ENCODE measurements at regions not wholly inside any gene's neighbourhood (a gene's known extent, or its start where the extent isn't known, plus 50 kb on each side); places are given as distances from the start of the nearest gene placed in this dataset.

DNA sequence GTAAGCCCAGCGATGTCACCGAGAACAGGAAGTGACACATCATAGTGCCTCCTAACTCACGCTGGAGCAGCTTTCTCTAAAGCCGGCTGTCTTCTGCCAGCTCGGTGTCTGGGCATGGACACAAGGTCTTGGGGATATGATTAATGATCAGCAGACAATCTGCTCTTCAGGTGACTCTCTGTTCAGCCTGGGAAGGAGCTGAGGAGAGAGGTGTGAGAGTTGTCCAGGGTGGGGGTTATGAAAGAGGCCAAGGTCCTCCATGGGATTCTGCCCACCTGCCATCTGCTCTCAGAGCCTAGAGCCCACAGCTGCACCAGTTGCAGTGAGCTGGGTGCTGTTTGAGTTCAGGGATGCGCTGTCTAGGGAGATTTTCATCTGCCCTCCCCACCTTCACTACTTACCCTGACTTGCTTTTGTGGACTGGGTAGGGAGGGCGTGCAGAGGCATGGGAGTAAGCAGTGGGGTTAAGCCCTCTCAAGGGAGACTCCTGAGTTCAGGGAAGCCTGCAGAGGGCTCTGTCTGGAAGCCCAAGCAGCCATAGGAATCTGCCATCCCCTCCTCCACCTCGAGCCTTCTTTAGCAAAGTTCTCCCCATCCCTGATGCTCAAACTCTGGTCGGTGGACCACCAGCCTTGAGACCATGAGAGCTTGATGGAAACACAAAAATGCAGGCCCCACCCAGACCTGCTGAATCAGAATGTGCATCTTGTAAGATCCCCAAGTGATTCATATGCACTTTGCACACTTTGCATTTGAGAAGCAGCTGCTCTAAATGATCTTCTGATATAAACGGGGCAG, 539.7 kb downstream of the RFC3 start:
- no peak for TF ChIP-seq TAF1 (IDR thresholded peaks at IDR 0.05; ENCODE audit: borderline replicate concordance, low read depth, low read length)
- TF ChIP-seq POLR2A (IDR thresholded peaks at IDR 0.05; ENCODE audit: low read depth, low read length): no peak
- TF ChIP-seq POLR2AphosphoS5 (IDR thresholded peaks at IDR 0.05; ENCODE audit: low read depth, low read length): no peak
- no peak for DNase-seq (ENCODE audit: insufficient read length)
- no peak for FAIRE-seq

DNA sequence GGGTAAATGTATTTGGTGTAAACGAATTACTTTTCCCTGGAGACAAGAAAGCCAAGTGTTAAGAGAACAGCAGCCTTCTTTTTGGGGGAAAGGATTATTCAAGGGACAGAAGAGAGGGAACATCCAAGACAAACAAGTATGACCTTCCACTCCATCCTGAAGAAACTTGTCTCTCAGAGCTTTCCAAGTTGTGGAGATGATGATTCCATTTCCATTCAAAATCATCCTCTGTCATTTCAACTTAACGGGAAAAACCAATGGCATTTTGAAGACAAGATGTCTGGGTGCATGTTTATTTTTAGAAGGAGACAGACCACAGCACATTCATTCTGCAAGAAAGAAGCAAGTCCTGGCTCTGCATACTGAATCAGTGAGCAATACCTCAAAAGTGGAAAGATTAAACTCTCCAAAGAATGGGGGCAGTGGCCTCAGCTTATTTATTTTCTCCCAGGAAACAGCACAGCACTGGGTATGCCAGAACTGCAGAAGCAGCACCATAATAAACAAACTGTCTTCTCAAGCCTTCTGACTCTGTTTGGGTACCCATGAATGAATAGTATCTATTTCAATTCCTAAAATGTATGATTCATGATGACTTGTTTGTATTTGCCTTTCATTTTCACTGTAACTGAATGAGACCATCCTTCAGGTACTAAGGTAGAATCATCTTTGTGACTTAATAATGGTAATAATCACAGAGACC, 541.0 kb downstream of the RFC3 start:
- TF ChIP-seq POLR2A (IDR thresholded peaks at IDR 0.05; ENCODE audit: low read depth, low read length) (no peak), POLR2AphosphoS5 (IDR thresholded peaks at IDR 0.05; ENCODE audit: low read depth, low read length) (no peak), TAF1 (IDR thresholded peaks at IDR 0.05; ENCODE audit: borderline replicate concordance, low read depth, low read length) (no peak)
- DNase-seq (ENCODE audit: insufficient read length): no peak
- FAIRE-seq: no peak

DNA sequence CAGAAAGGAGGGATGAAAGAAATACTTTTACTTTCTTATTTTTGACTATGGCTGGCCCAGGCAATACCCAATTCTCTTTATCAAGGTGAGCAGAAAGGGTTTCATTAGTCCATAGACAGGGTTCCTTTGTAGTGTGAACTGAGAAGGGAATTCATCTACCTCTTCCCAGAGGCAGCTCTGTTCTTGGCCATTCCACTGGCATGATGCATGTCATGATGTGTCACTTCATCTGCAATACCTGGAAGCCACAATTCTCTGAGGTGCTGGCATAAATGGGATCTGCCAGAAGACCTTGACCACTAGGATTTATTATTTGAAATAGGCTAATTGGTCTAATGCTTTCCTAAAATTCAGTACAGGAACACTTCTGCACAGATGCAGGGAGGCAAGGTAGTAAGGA, 542.8 kb downstream of the RFC3 start:
- DNase-seq (ENCODE audit: insufficient read length): no peak
- FAIRE-seq: no peak
- TF ChIP-seq POLR2AphosphoS5 (IDR thresholded peaks at IDR 0.05; ENCODE audit: low read depth, low read length): no peak
- TF ChIP-seq POLR2A (IDR thresholded peaks at IDR 0.05; ENCODE audit: low read depth, low read length): no peak
- no peak for TF ChIP-seq TAF1 (IDR thresholded peaks at IDR 0.05; ENCODE audit: borderline replicate concordance, low read depth, low read length)

- TF ChIP-seq POLR2AphosphoS5 (IDR thresholded peaks at IDR 0.05; ENCODE audit: low read depth, low read length): no peak
- no peak for TF ChIP-seq POLR2A (IDR thresholded peaks at IDR 0.05; ENCODE audit: low read depth, low read length)
- TF ChIP-seq TAF1 (IDR thresholded peaks at IDR 0.05; ENCODE audit: borderline replicate concordance, low read depth, low read length): no peak
- DNase-seq (ENCODE audit: insufficient read length) (no peak), FAIRE-seq (no peak)
These were observed 543.6 kb downstream of the RFC3 start for GRCh38 chr13:34361560-34361959.

DNA sequence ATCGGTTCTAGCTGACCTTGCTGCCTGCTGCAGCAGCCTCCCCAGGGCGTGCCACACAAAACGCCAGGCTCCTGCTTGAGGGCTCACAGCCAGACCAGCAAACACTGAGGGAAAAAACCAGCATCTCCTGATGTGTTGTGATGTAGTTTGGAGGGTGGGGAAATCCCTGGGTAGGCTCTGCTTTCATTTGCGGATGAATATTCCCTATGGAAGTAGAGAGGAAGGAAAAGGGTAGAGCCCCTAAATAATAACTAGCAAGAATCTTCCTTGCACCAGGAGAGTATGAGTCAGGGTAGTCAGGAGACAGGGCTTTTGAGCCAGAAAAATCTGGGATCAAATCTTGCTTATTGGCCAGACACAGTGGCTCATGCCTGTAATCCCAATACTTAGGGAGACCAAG, 545.3 kb downstream of the RFC3 start:
- TF ChIP-seq POLR2A (IDR thresholded peaks at IDR 0.05; ENCODE audit: low read depth, low read length) (no peak), POLR2AphosphoS5 (IDR thresholded peaks at IDR 0.05; ENCODE audit: low read depth, low read length) (no peak), TAF1 (IDR thresholded peaks at IDR 0.05; ENCODE audit: borderline replicate concordance, low read depth, low read length) (no peak)
- no peak for DNase-seq (ENCODE audit: insufficient read length)
- FAIRE-seq: no peak

DNA sequence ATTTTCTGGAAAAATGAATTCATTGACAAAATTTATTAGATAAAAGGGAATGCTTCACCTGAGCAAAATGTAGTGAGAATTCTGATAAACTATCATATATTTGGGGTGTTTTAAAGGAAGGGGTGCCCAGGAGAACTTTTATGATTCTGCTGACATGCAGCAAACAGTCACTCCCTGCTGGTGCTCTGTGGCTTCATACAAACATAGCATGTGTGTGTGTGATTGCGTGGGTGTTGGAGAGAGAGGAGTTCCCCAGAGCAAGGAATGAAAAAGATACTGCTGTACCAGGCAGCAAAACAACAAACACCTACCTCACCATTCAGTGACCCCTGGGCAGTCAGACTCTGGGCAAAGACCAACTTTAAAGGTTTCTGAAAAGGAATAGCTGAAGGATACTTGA, 546.7 kb downstream of the RFC3 start:
- no peak for FAIRE-seq
- DNase-seq (ENCODE audit: insufficient read length): no peak
- TF ChIP-seq POLR2AphosphoS5 (IDR thresholded peaks at IDR 0.05; ENCODE audit: low read depth, low read length): no peak
- TF ChIP-seq TAF1 (IDR thresholded peaks at IDR 0.05; ENCODE audit: borderline replicate concordance, low read depth, low read length): no peak
- no peak for TF ChIP-seq POLR2A (IDR thresholded peaks at IDR 0.05; ENCODE audit: low read depth, low read length)

DNA sequence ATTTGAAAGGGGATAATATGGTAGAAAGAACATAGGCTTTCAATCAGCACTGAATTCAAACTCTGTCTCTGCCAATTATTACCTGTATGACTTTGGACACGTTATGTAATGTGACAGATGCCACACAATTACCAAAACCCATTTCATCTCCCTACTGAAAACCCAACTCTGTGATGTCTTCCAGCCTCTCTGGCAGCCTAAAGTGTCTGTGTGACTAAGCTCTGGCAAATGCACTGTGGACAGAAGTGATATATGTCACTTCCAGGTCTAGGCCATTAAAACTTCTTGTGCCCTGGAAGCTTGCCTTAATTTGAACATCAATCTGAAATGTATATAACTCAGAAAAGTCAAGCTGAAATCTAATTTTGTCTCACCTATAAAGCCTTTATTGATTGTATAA, 552.0 kb downstream of the RFC3 start:
- FAIRE-seq (no peak), DNase-seq (ENCODE audit: insufficient read length) (no peak)
- TF ChIP-seq TAF1 (IDR thresholded peaks at IDR 0.05; ENCODE audit: borderline replicate concordance, low read depth, low read length) (no peak), POLR2AphosphoS5 (IDR thresholded peaks at IDR 0.05; ENCODE audit: low read depth, low read length) (no peak), POLR2A (IDR thresholded peaks at IDR 0.05; ENCODE audit: low read depth, low read length) (no peak)

GRCh38 chr13:34371108-34371507, 553.2 kb downstream of the RFC3 start:
- no peak for DNase-seq (ENCODE audit: insufficient read length)
- TF ChIP-seq TAF1 (IDR thresholded peaks at IDR 0.05; ENCODE audit: borderline replicate concordance, low read depth, low read length) (no peak), POLR2AphosphoS5 (IDR thresholded peaks at IDR 0.05; ENCODE audit: low read depth, low read length) (no peak), POLR2A (IDR thresholded peaks at IDR 0.05; ENCODE audit: low read depth, low read length) (no peak)
- no peak for FAIRE-seq

- no peak for FAIRE-seq
- TF ChIP-seq TAF1 (IDR thresholded peaks at IDR 0.05; ENCODE audit: borderline replicate concordance, low read depth, low read length) (no peak), POLR2A (IDR thresholded peaks at IDR 0.05; ENCODE audit: low read depth, low read length) (no peak), POLR2AphosphoS5 (IDR thresholded peaks at IDR 0.05; ENCODE audit: low read depth, low read length) (no peak)
- DNase-seq (ENCODE audit: insufficient read length): no peak
These were observed 553.9 kb downstream of the RFC3 start for GRCh38 chr13:34371645-34372395.

DNA sequence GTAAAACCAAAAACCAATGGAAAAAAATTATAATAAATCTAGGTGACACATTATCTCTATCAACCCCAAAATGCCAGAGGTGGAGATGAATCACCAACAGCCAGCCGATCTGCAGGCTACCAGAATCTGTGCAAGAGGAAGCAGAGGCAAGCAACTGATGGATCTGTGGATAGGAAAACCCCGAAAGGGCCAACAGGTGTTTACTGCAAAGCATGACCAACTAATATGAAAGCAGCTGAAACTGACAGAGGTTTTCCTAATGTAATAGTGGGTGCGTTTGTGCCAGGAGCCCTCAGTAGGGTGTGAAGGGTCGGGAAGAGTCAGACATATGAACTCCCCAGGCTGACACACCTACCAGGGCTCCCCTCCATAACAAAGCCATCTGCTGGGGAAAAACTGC, 554.6 kb downstream of the RFC3 start:
- no peak for FAIRE-seq
- no peak for TF ChIP-seq POLR2AphosphoS5 (IDR thresholded peaks at IDR 0.05; ENCODE audit: low read depth, low read length)
- no peak for TF ChIP-seq TAF1 (IDR thresholded peaks at IDR 0.05; ENCODE audit: borderline replicate concordance, low read depth, low read length)
- no peak for DNase-seq (ENCODE audit: insufficient read length)

DNA sequence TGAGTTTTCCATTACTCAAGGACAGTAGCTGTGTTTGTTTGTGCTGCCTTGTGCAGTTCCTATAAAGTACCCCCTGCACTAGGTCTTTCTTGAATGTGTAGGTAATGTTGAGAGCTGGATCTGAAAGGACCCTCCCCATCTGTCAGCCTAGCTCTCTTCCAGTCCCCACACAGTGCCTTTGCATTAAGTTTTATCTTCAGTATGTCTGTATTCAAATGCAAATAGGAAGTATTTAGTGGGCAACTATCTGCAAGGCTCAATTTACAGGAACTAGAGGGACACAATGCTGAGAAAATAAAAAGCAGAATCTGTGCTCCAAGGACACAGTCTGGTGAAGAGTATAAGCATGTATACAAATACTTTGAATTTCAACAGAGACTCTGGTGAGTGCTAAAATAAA, 558.5 kb downstream of the RFC3 start:
- no peak for FAIRE-seq
- DNase-seq (ENCODE audit: insufficient read length): no peak
- TF ChIP-seq TAF1 (IDR thresholded peaks at IDR 0.05; ENCODE audit: borderline replicate concordance, low read depth, low read length) (no peak), POLR2AphosphoS5 (IDR thresholded peaks at IDR 0.05; ENCODE audit: low read depth, low read length) (no peak), POLR2A (IDR thresholded peaks at IDR 0.05; ENCODE audit: low read depth, low read length) (no peak)
